H9 (cell line): ENCODE measurements at regions not wholly inside any gene's neighbourhood (a gene's known extent, or its start where the extent isn't known, plus 50 kb on each side); places are given as distances from the start of the nearest gene placed in this dataset.

Experiments used
- DNase-seq: peaks from one replicate; pipeline ENCODE4 v3.0.0-alpha.2; 2017
- H2AFZ ChIP-seq: one replicate; pipeline ENCODE4 v1.6.1; 2013; ENCODE audit warnings: mild to moderate bottlenecking, low read length, control low read depth, moderate library complexity
- H2AK5ac ChIP-seq: 2 replicates; pipeline ENCODE4 v1.6.1; 2013; ENCODE audit warnings: low read length, control low read depth, mixed read lengths; ENCODE audit not compliant: insufficient read length
- H2BK120ac ChIP-seq: one replicate; pipeline ENCODE4 v1.6.1; 2013; ENCODE audit warnings: low read depth, mild to moderate bottlenecking, low read length, control low read depth, inconsistent platforms; ENCODE audit not compliant: poor library complexity, severe bottlenecking
- H2BK12ac ChIP-seq: 2 replicates; pipeline ENCODE4 v1.6.1; 2013; ENCODE audit warnings: low read length, control low read depth, mixed read lengths, low read depth; ENCODE audit not compliant: insufficient read length
- H2BK15ac ChIP-seq: 2 replicates; pipeline ENCODE4 v1.6.1; 2013; ENCODE audit warnings: low read depth, low read length, control low read depth
- H2BK20ac ChIP-seq: one replicate; pipeline ENCODE4 v1.6.1; 2013; ENCODE audit warnings: low read depth, mild to moderate bottlenecking, low read length, control low read depth, inconsistent platforms; ENCODE audit not compliant: poor library complexity, severe bottlenecking
- H2BK5ac ChIP-seq: 2 replicates; pipeline ENCODE4 v1.6.1; 2013; ENCODE audit warnings: low read length, control low read depth, mixed read lengths; ENCODE audit not compliant: insufficient read length
- H3K14ac ChIP-seq: 2 replicates; pipeline ENCODE4 v1.6.1; 2013; ENCODE audit warnings: low read length, control low read depth; ENCODE audit not compliant: insufficient read depth
- H3K18ac ChIP-seq: 2 replicates; pipeline ENCODE4 v1.6.1; 2013; ENCODE audit warnings: low read depth, mild to moderate bottlenecking, mixed read lengths, low read length, control low read depth; ENCODE audit not compliant: insufficient read length
- H3K23ac ChIP-seq: 2 replicates; pipeline ENCODE4 v1.6.1; 2013; ENCODE audit warnings: low read length, control low read depth, mixed read lengths, low read depth; ENCODE audit not compliant: insufficient read length
- H3K23me2 ChIP-seq: 2 replicates; pipeline ENCODE4 v1.6.1; 2013; ENCODE audit warnings: low read depth, mild to moderate bottlenecking, mixed read lengths, low read length, control low read depth; ENCODE audit not compliant: insufficient read length, poor library complexity, severe bottlenecking
- H3K27ac ChIP-seq: 2 replicates; pipeline ENCODE4 v1.5.1; 2013; ENCODE audit warnings: low read length, control low read depth, mixed read lengths, low read depth; ENCODE audit not compliant: insufficient read length
- H3K27me3 ChIP-seq: 2 replicates; pipeline ENCODE4 v1.6.1; 2013; ENCODE audit warnings: low read length, control low read depth, inconsistent platforms; ENCODE audit not compliant: insufficient read depth
- H3K4ac ChIP-seq: 2 replicates; pipeline ENCODE4 v1.6.1; 2013; ENCODE audit warnings: low read depth, mild to moderate bottlenecking, control low read depth, inconsistent platforms, low read length, moderate library complexity
- H3K4me1 ChIP-seq: 2 replicates; pipeline ENCODE4 v1.6.1; 2013; ENCODE audit warnings: low read length, control low read depth, inconsistent platforms; ENCODE audit not compliant: insufficient read depth
- H3K4me2 ChIP-seq: 2 replicates; pipeline ENCODE4 v1.6.1; 2013; ENCODE audit warnings: low read length, control low read depth, mixed read lengths; ENCODE audit not compliant: insufficient read length, insufficient read depth
- H3K56ac ChIP-seq: 2 replicates; pipeline ENCODE4 v1.6.1; 2013; ENCODE audit warnings: low read depth, mild to moderate bottlenecking, mixed read lengths, low read length, control low read depth; ENCODE audit not compliant: insufficient read length
- H3K79me1 ChIP-seq: 2 replicates; pipeline ENCODE4 v1.6.1; 2013; ENCODE audit warnings: low read depth, mild to moderate bottlenecking, moderate library complexity, low read length, control low read depth, inconsistent platforms; ENCODE audit not compliant: insufficient read depth, poor library complexity, severe bottlenecking
- H3K79me2 ChIP-seq: 2 replicates; pipeline ENCODE4 v1.6.1; 2013; ENCODE audit warnings: low read length, control low read depth, inconsistent platforms; ENCODE audit not compliant: insufficient read depth
- H3K9ac ChIP-seq: 2 replicates; pipeline ENCODE4 v1.6.1; 2013; ENCODE audit warnings: low read length, control low read depth, mixed read lengths; ENCODE audit not compliant: insufficient read length; ENCODE audit errors: extremely low read depth
- H3K9me3 ChIP-seq: one replicate; pipeline ENCODE4 v1.6.1; 2013; ENCODE audit warnings: low read depth, low read length, inconsistent platforms; ENCODE audit not compliant: control insufficient read depth
- H3T11ph ChIP-seq: one replicate; pipeline ENCODE4 v1.6.1; 2013; ENCODE audit warnings: mild to moderate bottlenecking, low read length, control low read depth, inconsistent platforms
- H4K20me1 ChIP-seq: one replicate; pipeline ENCODE4 v1.6.1; 2013; ENCODE audit not compliant: control insufficient read depth, insufficient read length, insufficient read depth
- H4K5ac ChIP-seq: 2 replicates; pipeline ENCODE4 v1.6.1; 2013; ENCODE audit warnings: low read depth, mild to moderate bottlenecking, mixed read lengths, low read length, control low read depth; ENCODE audit not compliant: insufficient read length
- H4K8ac ChIP-seq: replicated peaks from 2 replicates; pipeline ENCODE4 v1.6.1; 2013; ENCODE audit warnings: low read length, control low read depth, mixed read lengths, low read depth; ENCODE audit not compliant: insufficient read length
- H4K91ac ChIP-seq: 2 replicates; pipeline ENCODE4 v1.6.1; 2013; ENCODE audit warnings: low read depth, mild to moderate bottlenecking, moderate library complexity, mixed read lengths, low read length, control low read depth; ENCODE audit not compliant: insufficient read length
- H3K27ac Mint-ChIP-seq, 3 experiments: 2 replicates in 2 of 3; 3 replicates in 1 of 3; pipeline ENCODE4 v1.8.0; 2020 to 2021; ENCODE audit warnings: mixed read lengths in 3 of 3, mild to moderate bottlenecking in 1 of 3, moderate library complexity in 1 of 3
- H3K27me3 Mint-ChIP-seq: 2 replicates; pipeline ENCODE4 v1.8.0; 2021; ENCODE audit warnings: low read depth, mild to moderate bottlenecking, moderate library complexity, mixed read lengths
- H3K36me3 Mint-ChIP-seq, 3 experiments: 2 replicates in 2 of 3; 3 replicates in 1 of 3; pipeline ENCODE4 v1.8.0; 2020 to 2021; ENCODE audit warnings: low read depth in 3 of 3, mixed read lengths in 3 of 3; ENCODE audit not compliant: insufficient read depth in 1 of 3
- H3K4me1 Mint-ChIP-seq, 2 experiments: 2 replicates each; pipeline ENCODE4 v1.8.0; 2020; ENCODE audit warnings: mixed read lengths in 2 of 2
- H3K4me3 Mint-ChIP-seq, 2 experiments: 2 replicates in 1 of 2; 3 replicates in 1 of 2; pipeline ENCODE4 v1.8.0; 2020 to 2021; ENCODE audit warnings: mild to moderate bottlenecking in 2 of 2, mixed read lengths in 2 of 2, moderate library complexity in 1 of 2
- H3K9me3 Mint-ChIP-seq, 2 experiments: 2 replicates in 1 of 2; 3 replicates in 1 of 2; pipeline ENCODE4 v1.8.0; 2020; ENCODE audit warnings: mild to moderate bottlenecking in 2 of 2, mixed read lengths in 2 of 2, moderate library complexity in 1 of 2
- WGBS: extraction: QIAGEN DNeasy Blood & Tissue Kit; methylation state at CpG from one replicate; pipeline ENCODE4 v1.1.7; 2013; ENCODE audit warnings: missing lambda C conversion rate, low lambda C conversion rate, mixed read lengths; ENCODE audit not compliant: insufficient read length; ENCODE audit errors: extremely low coverage; 5-methylcytosine and 5-hydroxymethylcytosine counted together
- TF ChIP-seq, protein P1 (sequence below): fragments of 200-600 bp; sonication (generic); conservative IDR thresholded peaks from 3 replicates; pipeline ENCODE4 v1.8.0; 2021; ENCODE audit warnings: antibody characterized with exemption, mild to moderate bottlenecking

DNA sequence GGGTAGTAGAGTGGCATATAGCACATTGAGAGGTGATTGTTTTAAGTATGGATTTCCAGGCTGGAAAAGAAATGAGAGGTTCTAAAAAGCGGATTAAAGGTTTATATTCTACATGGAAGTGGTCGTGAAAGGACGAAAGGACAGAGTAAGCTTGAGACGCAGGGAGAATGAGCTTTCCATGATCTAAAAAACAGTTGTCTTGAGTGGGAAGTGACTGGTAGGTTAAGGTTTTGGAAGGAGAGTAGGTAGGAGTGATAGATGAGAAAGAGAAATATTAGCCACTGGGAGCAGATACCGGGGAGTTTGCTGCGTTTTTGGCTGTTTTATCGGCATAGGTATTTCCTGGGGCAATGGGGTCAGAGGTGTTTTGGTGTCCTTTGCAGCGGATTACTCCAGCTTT is 750.6 kb upstream of the ADGRB3 start:
- H3K4ac ChIP-seq: no peak overlapping the region
- TF ChIP-seq, protein P1, sequence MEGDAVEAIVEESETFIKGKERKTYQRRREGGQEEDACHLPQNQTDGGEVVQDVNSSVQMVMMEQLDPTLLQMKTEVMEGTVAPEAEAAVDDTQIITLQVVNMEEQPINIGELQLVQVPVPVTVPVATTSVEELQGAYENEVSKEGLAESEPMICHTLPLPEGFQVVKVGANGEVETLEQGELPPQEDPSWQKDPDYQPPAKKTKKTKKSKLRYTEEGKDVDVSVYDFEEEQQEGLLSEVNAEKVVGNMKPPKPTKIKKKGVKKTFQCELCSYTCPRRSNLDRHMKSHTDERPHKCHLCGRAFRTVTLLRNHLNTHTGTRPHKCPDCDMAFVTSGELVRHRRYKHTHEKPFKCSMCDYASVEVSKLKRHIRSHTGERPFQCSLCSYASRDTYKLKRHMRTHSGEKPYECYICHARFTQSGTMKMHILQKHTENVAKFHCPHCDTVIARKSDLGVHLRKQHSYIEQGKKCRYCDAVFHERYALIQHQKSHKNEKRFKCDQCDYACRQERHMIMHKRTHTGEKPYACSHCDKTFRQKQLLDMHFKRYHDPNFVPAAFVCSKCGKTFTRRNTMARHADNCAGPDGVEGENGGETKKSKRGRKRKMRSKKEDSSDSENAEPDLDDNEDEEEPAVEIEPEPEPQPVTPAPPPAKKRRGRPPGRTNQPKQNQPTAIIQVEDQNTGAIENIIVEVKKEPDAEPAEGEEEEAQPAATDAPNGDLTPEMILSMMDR: no peak
- H3K4me1 ChIP-seq: no peaks in the 10 kb centered on the region
- Mint-ChIP-seq H3K9me3 (peaks cover 3 to 12% of the 10 kb centered on the region in 2 experiments), H3K4me1 (no peaks in the 10 kb centered on the region), H3K36me3 (peaks cover 2 to 19% (median 2%) of the 10 kb centered on the region in 3 experiments; a peak in 4 of 7 replicates), H3K27ac (no peak overlapping the region), H3K4me3 (no peak overlapping the region), H3K27me3 (no peaks in the 10 kb centered on the region)
- no peaks in the 10 kb centered on the region for H3K9me3 ChIP-seq
- no peak overlapping the region for H4K91ac ChIP-seq
- no peak overlapping the region for H3K27ac ChIP-seq
- no peak overlapping the region for H2BK5ac ChIP-seq
- no peak overlapping the region for H2BK12ac ChIP-seq
- no peak overlapping the region for H2BK120ac ChIP-seq
- H2AK5ac ChIP-seq: no peak overlapping the region
- H3K23me2 ChIP-seq: no peaks in the 10 kb centered on the region
- no peak overlapping the region for H2BK15ac ChIP-seq
- no peak overlapping the region for H3T11ph ChIP-seq
- no peak overlapping the region for H3K56ac ChIP-seq
- DNase-seq: no peak
- H2BK20ac ChIP-seq: no peak overlapping the region
- no peak overlapping the region for H2AFZ ChIP-seq
- no peaks in the 10 kb centered on the region for H3K79me1 ChIP-seq
- H3K79me2 ChIP-seq: no peaks in the 10 kb centered on the region
- H4K5ac ChIP-seq: no peak overlapping the region
- H3K4me2 ChIP-seq: no peak overlapping the region
- H3K9ac ChIP-seq: no peak overlapping the region
- H3K18ac ChIP-seq: no peak overlapping the region
- WGBS: no CpG with 5 or more reads among the region's 8 CpGs
- H3K23ac ChIP-seq: no peak overlapping the region
- H4K20me1 ChIP-seq: no peaks in the 10 kb centered on the region
- no peak overlapping the region for H4K8ac ChIP-seq
- H3K14ac ChIP-seq: no peak overlapping the region
- H3K27me3 ChIP-seq: no peaks in the 10 kb centered on the region
